ENCODE measurements at regions not wholly inside any gene's neighbourhood (a gene's known extent, or its start where the extent isn't known, plus 50 kb on each side); places are given as distances from the start of the nearest gene placed in this dataset.

DNA sequence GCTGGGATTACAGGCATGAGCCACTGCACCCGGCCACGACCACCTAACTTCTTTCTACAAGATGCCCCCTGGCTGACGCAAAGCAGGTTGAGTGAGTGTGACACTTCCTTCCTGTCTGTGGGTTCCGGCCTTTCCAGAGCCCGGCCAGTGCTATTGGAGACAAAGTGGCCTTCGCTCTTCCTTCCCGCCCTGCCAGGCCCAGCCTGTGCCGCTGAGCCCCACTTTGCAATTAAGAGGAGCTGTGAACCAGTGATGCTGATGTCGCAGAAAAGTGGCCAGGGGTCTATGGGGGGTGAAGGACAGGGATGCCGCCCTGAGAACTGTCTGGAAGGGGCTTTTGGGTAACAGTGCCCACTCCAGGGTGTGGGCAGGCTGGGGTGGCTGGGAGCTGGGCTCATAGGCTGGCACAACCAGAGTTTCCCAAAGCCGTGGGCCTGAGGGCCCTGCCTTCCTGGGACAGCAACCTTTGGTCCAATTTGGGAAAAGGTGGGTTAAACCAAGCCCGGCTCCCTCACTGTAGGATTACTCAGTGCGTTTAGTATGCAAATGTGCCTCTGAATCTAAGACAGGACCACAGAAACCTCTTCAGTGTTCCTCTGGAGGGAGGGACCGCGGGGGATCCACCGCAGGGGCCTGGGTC, 174.9 kb downstream of the SEC14L1 start:
- TF ChIP-seq, protein P1, sequence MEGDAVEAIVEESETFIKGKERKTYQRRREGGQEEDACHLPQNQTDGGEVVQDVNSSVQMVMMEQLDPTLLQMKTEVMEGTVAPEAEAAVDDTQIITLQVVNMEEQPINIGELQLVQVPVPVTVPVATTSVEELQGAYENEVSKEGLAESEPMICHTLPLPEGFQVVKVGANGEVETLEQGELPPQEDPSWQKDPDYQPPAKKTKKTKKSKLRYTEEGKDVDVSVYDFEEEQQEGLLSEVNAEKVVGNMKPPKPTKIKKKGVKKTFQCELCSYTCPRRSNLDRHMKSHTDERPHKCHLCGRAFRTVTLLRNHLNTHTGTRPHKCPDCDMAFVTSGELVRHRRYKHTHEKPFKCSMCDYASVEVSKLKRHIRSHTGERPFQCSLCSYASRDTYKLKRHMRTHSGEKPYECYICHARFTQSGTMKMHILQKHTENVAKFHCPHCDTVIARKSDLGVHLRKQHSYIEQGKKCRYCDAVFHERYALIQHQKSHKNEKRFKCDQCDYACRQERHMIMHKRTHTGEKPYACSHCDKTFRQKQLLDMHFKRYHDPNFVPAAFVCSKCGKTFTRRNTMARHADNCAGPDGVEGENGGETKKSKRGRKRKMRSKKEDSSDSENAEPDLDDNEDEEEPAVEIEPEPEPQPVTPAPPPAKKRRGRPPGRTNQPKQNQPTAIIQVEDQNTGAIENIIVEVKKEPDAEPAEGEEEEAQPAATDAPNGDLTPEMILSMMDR (IDR thresholded peaks at IDR 0.05) = no peak
- no peak for TF ChIP-seq ZFX (IDR thresholded peaks at IDR 0.05; ENCODE audit: borderline replicate concordance)

Data from 22Rv1 (cell line).